ENCODE measurements at regions not wholly inside any gene's neighbourhood (a gene's known extent, or its start where the extent isn't known, plus 50 kb on each side); places are given as distances from the start of the nearest gene placed in this dataset.

- Histone ChIP-seq H3K9me3 (replicated peaks; ENCODE audit: insufficient read depth, low read length) (no peaks in the 10 kb centered on the region), H3K9ac (ENCODE audit: low read length) (no peak overlapping the region), H3K27ac (ENCODE audit: low read length) (no peak overlapping the region), H3K27me3 (replicated peaks; ENCODE audit: insufficient read depth, low read length) (no peaks in the 10 kb centered on the region), H3K9me2 (replicated peaks; ENCODE audit: insufficient read depth, low read length) (no peaks in the 10 kb centered on the region), H3K79me2 (ENCODE audit: low read length) (no peaks in the 10 kb centered on the region), H2AFZ (ENCODE audit: low read length) (no peak overlapping the region), H4K20me1 (ENCODE audit: insufficient read depth, low read length) (no peaks in the 10 kb centered on the region), H3K36me3 (replicated peaks; ENCODE audit: insufficient read depth, low read length) (no peaks in the 10 kb centered on the region), H3F3A (ENCODE audit: insufficient read depth, low read length) (no peaks in the 10 kb centered on the region), H3K4me1 (ENCODE audit: low read length) (no peaks in the 10 kb centered on the region), H3K4me2 (ENCODE audit: low read depth, low read length) (no peak overlapping the region), H3K4me3 (ENCODE audit: low read length) (no peak overlapping the region)
- no peak for DNase-seq
- TF ChIP-seq EZH2phosphoT487 (IDR thresholded peaks at IDR 0.05; ENCODE audit: low read length) = no peak
- TF ChIP-seq CTCF (IDR thresholded peaks at IDR 0.05; ENCODE audit: low read length) = no peak
Observed at GRCh38 chr21:24628536-24628935, 978.7 kb downstream of the MRPL39 start.

DNA sequence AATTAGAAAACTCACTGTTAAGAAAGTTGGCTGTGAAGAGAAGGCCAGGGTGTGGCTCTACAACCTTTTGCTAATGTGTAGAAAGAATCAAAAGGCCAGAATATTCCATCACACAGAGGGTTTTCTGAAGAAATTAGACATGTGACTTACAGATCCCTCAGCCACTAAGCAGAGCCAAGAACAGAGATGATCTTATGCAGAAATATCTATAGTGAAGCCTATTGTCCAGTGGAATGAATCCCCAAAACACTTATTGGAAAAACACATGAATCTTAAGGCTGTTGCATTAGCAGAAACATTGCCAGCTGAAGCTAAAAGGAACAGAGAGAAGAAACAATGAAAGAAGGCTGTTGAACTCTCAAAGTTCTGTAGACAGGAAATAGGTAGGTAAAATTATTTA, 979.2 kb downstream of the MRPL39 start:
- no peaks in the 10 kb centered on the region for H4K20me1 ChIP-seq (ENCODE audit: insufficient read depth, low read length)
- no peaks in the 10 kb centered on the region for H3K9me3 ChIP-seq (replicated peaks; ENCODE audit: insufficient read depth, low read length)
- DNase-seq = no peak
- H2AFZ ChIP-seq (ENCODE audit: low read length) = no peak overlapping the region
- no peaks in the 10 kb centered on the region for H3K79me2 ChIP-seq (ENCODE audit: low read length)
- no peaks in the 10 kb centered on the region for H3F3A ChIP-seq (ENCODE audit: insufficient read depth, low read length)
- H3K4me2 ChIP-seq (ENCODE audit: low read depth, low read length) = no peak overlapping the region
- H3K9ac ChIP-seq (ENCODE audit: low read length) = no peak overlapping the region
- H3K36me3 ChIP-seq (replicated peaks; ENCODE audit: insufficient read depth, low read length) = no peaks in the 10 kb centered on the region
- H3K9me2 ChIP-seq (replicated peaks; ENCODE audit: insufficient read depth, low read length) = no peaks in the 10 kb centered on the region
- H3K27me3 ChIP-seq (replicated peaks; ENCODE audit: insufficient read depth, low read length) = no peaks in the 10 kb centered on the region
- no peak for TF ChIP-seq EZH2 (optimal IDR thresholded peaks at IDR 0.05; ENCODE audit: low read depth, low read length)
- TF ChIP-seq EZH2phosphoT487 (IDR thresholded peaks at IDR 0.05; ENCODE audit: low read length) = no peak
- TF ChIP-seq CTCF (IDR thresholded peaks at IDR 0.05; ENCODE audit: low read length) = no peak
- no peak overlapping the region for H3K27ac ChIP-seq (ENCODE audit: low read length)
- no peak overlapping the region for H3K4me3 ChIP-seq (ENCODE audit: low read length)
- H3K4me1 ChIP-seq (ENCODE audit: low read length) = no peaks in the 10 kb centered on the region

DNA sequence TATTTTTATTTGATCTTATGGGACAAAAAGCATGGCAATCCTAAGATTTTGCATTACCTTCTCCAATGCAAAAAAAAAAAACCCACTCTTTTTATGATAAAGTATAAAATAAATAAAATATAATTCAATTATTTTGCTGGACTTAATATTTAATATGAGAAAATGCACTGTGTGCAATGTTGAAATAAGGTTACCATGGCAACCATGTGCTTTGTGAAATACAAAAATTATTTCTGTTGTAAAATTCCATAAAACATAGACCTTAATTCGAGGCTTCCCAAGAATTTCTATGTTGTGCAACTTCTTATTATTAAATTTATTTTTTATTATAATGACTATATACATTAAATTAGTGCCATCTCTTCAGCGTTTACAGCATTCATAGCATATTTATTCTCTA, 989.5 kb downstream of the MRPL39 start:
- H3K36me3 ChIP-seq (replicated peaks; ENCODE audit: insufficient read depth, low read length) = no peaks in the 10 kb centered on the region
- H3K27ac ChIP-seq (ENCODE audit: low read length) = no peak overlapping the region
- H2AFZ ChIP-seq (ENCODE audit: low read length) = no peak overlapping the region
- no peaks in the 10 kb centered on the region for H3K4me1 ChIP-seq (ENCODE audit: low read length)
- TF ChIP-seq EZH2 (optimal IDR thresholded peaks at IDR 0.05; ENCODE audit: low read depth, low read length) = no peak
- no peak for TF ChIP-seq CTCF (IDR thresholded peaks at IDR 0.05; ENCODE audit: low read length)
- no peak for TF ChIP-seq EZH2phosphoT487 (IDR thresholded peaks at IDR 0.05; ENCODE audit: low read length)
- H3K9ac ChIP-seq (ENCODE audit: low read length) = no peak overlapping the region
- no peaks in the 10 kb centered on the region for H4K20me1 ChIP-seq (ENCODE audit: insufficient read depth, low read length)
- no peak overlapping the region for H3K4me2 ChIP-seq (ENCODE audit: low read depth, low read length)
- no peaks in the 10 kb centered on the region for H3K27me3 ChIP-seq (replicated peaks; ENCODE audit: insufficient read depth, low read length)
- no peaks in the 10 kb centered on the region for H3F3A ChIP-seq (ENCODE audit: insufficient read depth, low read length)
- no peak overlapping the region for H3K4me3 ChIP-seq (ENCODE audit: low read length)
- no peak for DNase-seq
- no peaks in the 10 kb centered on the region for H3K9me2 ChIP-seq (replicated peaks; ENCODE audit: insufficient read depth, low read length)
- no peaks in the 10 kb centered on the region for H3K79me2 ChIP-seq (ENCODE audit: low read length)
- no peaks in the 10 kb centered on the region for H3K9me3 ChIP-seq (replicated peaks; ENCODE audit: insufficient read depth, low read length)
